A673 (cell line): ENCODE measurements at regions not wholly inside any gene's neighbourhood (a gene's known extent, or its start where the extent isn't known, plus 50 kb on each side); places are given as distances from the start of the nearest gene placed in this dataset.

Experiments used
- BruUV-seq: library from RNA; stranded (reverse); fragments of 400-500 nt; replicated peaks from 2 replicates; lab custom pipeline; 2021; lab: Mats Ljungman, UMichigan
- CTCF ChIA-PET: fragments of 300-600 bp; sonication (Branson Sonifier 250); formaldehyde crosslinking; loops from one replicate; lab custom pipeline; 2022; ENCODE audit warnings: antibody characterized with exemption; lab: Charles Lee
- POLR2A ChIA-PET: fragments of 300-600 bp; sonication (Branson Sonifier 250); formaldehyde crosslinking; loops from one replicate; lab custom pipeline; 2022; ENCODE audit warnings: antibody characterized with exemption; ENCODE audit not compliant: low non-redundant PET; lab: Charles Lee
- DNase-seq: peaks from one replicate; pipeline ENCODE4 v3.0.0-alpha.2; 2015; ENCODE audit warnings: low spot score
- H3K27ac ChIP-seq: fragments of 200-600 bp; sonication (generic); 2 replicates; pipeline ENCODE4 v1.5.1; 2016; ENCODE audit warnings: mixed run types, low read depth, mild to moderate bottlenecking, mixed read lengths, antibody characterized with exemption, low read length; ENCODE audit not compliant: poor library complexity, severe bottlenecking
- H3K27me3 ChIP-seq: fragments of 200-600 bp; sonication (generic); replicated peaks from 2 replicates; pipeline ENCODE4 v1.6.1; 2017; ENCODE audit warnings: mixed run types, low read depth, mild to moderate bottlenecking, mixed read lengths, antibody characterized with exemption, low read length; ENCODE audit not compliant: insufficient read depth, poor library complexity
- H3K36me3 ChIP-seq: fragments of 200-600 bp; sonication (generic); 2 replicates; pipeline ENCODE4 v1.6.1; 2016; ENCODE audit warnings: mixed run types, mild to moderate bottlenecking, mixed read lengths, antibody characterized with exemption, low read length; ENCODE audit not compliant: insufficient read depth, poor library complexity, severe bottlenecking
- H3K4me1 ChIP-seq: fragments of 200-600 bp; sonication (generic); 2 replicates; pipeline ENCODE4 v1.6.1; 2017; ENCODE audit warnings: mixed run types, mild to moderate bottlenecking, mixed read lengths, antibody characterized with exemption, low read length; ENCODE audit not compliant: insufficient read depth, poor library complexity, severe bottlenecking
- H3K4me3 ChIP-seq: fragments of 200-600 bp; sonication (generic); 2 replicates; pipeline ENCODE4 v1.5.1; 2016; ENCODE audit warnings: low read depth, mixed run types, mild to moderate bottlenecking, mixed read lengths, low read length; ENCODE audit not compliant: poor library complexity, severe bottlenecking
- H3K9me3 ChIP-seq: fragments of 200-600 bp; sonication (generic); 2 replicates; pipeline ENCODE4 v1.6.1; 2016; ENCODE audit warnings: mixed run types, low read depth, mild to moderate bottlenecking, mixed read lengths, antibody characterized with exemption, low read length; ENCODE audit not compliant: poor library complexity, severe bottlenecking
- EZH2 ChIP-seq: fragments of 200-600 bp; sonication (generic); IDR thresholded peaks from 2 replicates; pipeline ENCODE4 v1.6.1; 2017; ENCODE audit warnings: borderline replicate concordance, low read depth, mild to moderate bottlenecking, mixed read lengths, antibody characterized with exemption, low read length; ENCODE audit not compliant: poor library complexity, severe bottlenecking
- intact Hi-C: fragments of 100-400 bp; cut with micrococcal nuclease; formaldehyde crosslinking; loops from one replicate; pipeline ENCODE4 v1.10.0; 2022; ENCODE audit not compliant: unreplicated experiment
- TF ChIP-seq, protein P1 (sequence below): fragments of 300-800, 200-600 bp; sonication (generic); conservative IDR thresholded peaks from 2 replicates; pipeline ENCODE4 v1.5.1; 2017; ENCODE audit warnings: low read depth, mild to moderate bottlenecking, antibody characterized with exemption, low read length, moderate library complexity, mixed read lengths

DNA sequence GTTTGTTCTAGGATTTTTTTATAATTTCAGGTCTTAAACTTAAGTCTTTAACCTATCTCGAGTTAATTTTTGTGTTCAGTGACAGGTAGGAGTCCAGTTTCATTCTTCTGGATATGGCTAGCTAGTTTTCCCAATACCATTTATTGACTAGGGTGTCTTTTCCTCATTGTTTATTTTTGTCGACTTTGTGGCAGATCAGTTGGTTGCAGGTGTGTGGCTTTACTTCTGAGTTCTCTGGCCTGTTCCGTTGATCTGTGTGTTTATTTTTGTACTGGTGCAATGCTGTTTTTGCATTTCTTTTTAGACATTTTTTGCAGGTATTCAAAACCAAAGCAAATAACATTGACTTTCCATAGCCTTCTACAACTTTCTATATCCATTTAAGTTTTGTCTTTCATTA is 121.7 kb downstream of the ETNK1 start:
- Histone ChIP-seq H3K4me1 (peaks cover 4% of the 10 kb centered on the region), H3K4me3 (no peak overlapping the region), H3K27ac (no peak overlapping the region), H3K36me3 (no peaks in the 10 kb centered on the region), H3K9me3 (no peaks in the 10 kb centered on the region), H3K27me3 (peaks cover 3% of the 10 kb centered on the region)
- BruUV-seq, result no TSS peak
- CTCF ChIA-PET, result no interaction called here
- DNase-seq, result no peak
- POLR2A ChIA-PET, result no interaction called here
- intact Hi-C loops, result no loop called here
- TF ChIP-seq EZH2, result no peak
- TF ChIP-seq, protein P1, sequence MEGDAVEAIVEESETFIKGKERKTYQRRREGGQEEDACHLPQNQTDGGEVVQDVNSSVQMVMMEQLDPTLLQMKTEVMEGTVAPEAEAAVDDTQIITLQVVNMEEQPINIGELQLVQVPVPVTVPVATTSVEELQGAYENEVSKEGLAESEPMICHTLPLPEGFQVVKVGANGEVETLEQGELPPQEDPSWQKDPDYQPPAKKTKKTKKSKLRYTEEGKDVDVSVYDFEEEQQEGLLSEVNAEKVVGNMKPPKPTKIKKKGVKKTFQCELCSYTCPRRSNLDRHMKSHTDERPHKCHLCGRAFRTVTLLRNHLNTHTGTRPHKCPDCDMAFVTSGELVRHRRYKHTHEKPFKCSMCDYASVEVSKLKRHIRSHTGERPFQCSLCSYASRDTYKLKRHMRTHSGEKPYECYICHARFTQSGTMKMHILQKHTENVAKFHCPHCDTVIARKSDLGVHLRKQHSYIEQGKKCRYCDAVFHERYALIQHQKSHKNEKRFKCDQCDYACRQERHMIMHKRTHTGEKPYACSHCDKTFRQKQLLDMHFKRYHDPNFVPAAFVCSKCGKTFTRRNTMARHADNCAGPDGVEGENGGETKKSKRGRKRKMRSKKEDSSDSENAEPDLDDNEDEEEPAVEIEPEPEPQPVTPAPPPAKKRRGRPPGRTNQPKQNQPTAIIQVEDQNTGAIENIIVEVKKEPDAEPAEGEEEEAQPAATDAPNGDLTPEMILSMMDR, result no peak

DNA sequence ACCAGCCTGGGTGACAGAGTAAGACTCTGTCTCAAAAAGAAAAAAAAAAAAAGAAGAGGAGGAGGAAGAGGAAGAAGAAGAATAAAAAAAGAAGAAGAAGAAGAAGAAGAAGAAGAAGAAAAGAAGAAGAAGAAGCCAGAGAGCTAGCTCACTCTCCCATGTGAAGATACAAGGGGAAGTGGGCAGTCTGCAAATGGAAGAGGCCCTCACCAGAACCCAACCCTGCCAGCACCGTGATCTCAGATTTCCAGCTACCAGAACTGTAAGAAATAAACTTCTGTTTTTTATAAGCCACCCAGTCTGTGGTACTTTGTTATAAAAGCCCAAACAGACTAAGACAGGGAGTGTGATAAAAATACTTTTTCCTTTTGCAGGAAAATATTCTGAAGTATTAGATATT is 130.7 kb downstream of the ETNK1 start:
- DNase-seq, result no peak
- TF ChIP-seq, protein P1, result no peak
- no peak for TF ChIP-seq EZH2
- Histone ChIP-seq H3K27ac (no peak overlapping the region), H3K36me3 (no peaks in the 10 kb centered on the region), H3K27me3 (no peaks in the 10 kb centered on the region), H3K9me3 (no peaks in the 10 kb centered on the region), H3K4me3 (no peak overlapping the region), H3K4me1 (no peaks in the 10 kb centered on the region)
- intact Hi-C loops, result no loop called here
- no TSS peak for BruUV-seq
- CTCF ChIA-PET, result no interaction called here
- POLR2A ChIA-PET, result no interaction called here

DNA sequence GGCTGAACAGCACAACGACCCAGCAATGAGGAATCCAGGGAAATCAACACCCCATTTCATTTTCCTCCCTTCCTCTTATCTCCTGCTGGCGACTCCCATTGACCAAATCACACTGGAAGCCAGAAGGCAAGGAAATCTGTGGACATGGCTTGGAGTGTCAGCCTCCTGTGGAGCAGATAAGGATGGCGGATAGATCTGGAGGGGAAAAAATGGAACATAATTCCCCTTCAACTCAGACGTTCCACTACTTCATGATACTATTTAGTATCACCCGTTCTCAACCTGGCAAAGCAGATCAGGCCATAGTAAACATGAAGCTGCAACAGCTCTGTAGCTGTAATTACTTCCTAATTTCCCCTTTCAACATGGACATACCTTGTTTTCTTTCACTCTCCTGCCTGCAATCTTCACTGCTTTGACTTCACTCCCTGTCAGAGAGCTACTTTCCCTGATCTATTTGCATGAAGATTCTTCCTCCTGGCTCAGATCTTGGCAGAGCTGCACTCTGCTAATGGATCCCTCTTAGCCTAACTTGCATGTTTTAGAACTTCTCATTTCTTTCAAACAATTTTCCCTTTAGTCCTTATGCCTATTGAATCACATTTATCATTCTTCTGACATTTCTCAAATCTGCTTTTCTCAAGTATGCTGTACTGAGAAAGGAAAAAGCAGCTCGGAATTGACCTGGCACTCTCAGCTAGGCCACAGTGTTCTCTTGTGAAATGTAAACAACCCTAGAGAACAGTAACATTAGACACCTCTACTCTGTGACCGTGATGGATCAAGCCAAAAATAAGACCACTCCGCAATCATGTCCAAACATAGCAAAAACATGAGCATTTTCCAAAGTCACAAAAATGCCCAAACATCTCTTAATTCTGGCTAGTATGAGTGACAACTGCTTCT is 135.1 kb downstream of the ETNK1 start:
- no peak for DNase-seq
- H3K27me3 ChIP-seq, result no peaks in the 10 kb centered on the region
- no peaks in the 10 kb centered on the region for H3K9me3 ChIP-seq
- no peak for TF ChIP-seq EZH2
- TF ChIP-seq, protein P1, result no peak
- no peaks in the 10 kb centered on the region for H3K4me1 ChIP-seq
- no peak overlapping the region for H3K27ac ChIP-seq
- no peaks in the 10 kb centered on the region for H3K36me3 ChIP-seq
- no peak overlapping the region for H3K4me3 ChIP-seq
- ChIA-PET POLR2A (no interaction called here), CTCF (no interaction called here)
- intact Hi-C loops, result no loop called here
- no TSS peak for BruUV-seq
